Peyer's patch (tissue), 4 donors: ENCODE measurements at regions not wholly inside any gene's neighbourhood (a gene's known extent, or its start where the extent isn't known, plus 50 kb on each side); places are given as distances from the start of the nearest gene placed in this dataset.

ENCODE experiments used
- CTCF ChIP-seq, 6 experiments: fragments of 450-650 bp in 4 of 6; fragments of 200-600 bp in 2 of 6; sonication (generic) in 1 of 6; IDR thresholded peaks; one replicate each; pipeline ENCODE4 v1.5.1; 2017 to 2019; ENCODE audit warnings: antibody characterized with exemption in 6 of 6, mild to moderate bottlenecking in 3 of 6, moderate library complexity in 1 of 6
- POLR2A ChIP-seq, 2 donors: fragments of 450-650 bp; IDR thresholded peaks; one replicate each; pipeline ENCODE4 v1.5.1; 2017; ENCODE audit warnings: antibody characterized with exemption in 2 of 2, mild to moderate bottlenecking in 2 of 2, moderate library complexity in 2 of 2

DNA sequence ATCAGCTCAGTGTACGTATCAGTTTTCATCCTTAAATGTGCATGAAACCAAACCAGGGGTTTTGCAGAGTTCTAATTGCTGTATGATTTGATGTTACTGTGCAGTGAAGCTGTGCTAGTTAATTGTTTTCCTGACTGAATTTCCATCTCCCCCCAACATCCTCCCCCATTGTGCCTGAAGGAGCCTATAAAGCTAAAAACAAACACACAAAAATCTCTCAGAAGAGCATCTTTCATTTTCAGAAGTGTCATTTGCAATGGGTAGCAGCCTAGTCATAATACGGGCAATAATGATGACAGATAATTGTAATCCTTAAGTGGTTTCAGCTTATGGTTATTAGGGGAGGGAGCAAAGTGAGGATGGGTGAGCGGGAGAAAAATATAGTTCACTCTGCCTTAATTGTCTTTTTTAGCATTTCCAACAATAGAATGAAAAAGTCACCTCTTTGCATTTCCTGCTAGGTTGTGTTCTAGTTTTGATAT lies 207.9 kb upstream of the TBL1XR1 start:
- no peak for TF ChIP-seq CTCF (IDR thresholded peaks at IDR 0.05)
- no peak for TF ChIP-seq POLR2A (IDR thresholded peaks at IDR 0.05)
